ENCODE measurements at regions not wholly inside any gene's neighbourhood (a gene's known extent, or its start where the extent isn't known, plus 50 kb on each side); places are given as distances from the start of the nearest gene placed in this dataset.

DNA sequence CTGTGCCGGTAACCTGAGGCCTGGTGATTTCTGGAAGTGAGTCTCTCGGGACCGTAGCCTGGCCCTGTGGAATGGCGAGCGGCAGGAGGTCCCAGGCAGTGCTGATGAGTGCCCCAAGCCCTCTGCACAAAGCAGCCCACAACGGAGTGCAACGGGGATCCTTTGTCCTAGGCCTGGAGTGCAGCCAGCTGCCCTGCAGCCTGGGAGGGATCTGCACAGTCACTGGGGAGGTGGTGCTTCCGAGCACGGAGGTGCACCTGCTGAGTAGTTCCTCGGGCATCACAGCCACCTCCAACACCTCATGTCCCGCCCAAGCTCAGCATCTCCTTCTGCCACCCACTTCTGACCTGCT, 162.8 kb upstream of the ZMIZ1 start:
- Histone ChIP-seq H3K4me2 (ENCODE audit: insufficient read depth, low read length, poor library complexity, severe bottlenecking) (no peak overlapping the region), H3K4me1 (ENCODE audit: control insufficient read depth in 2 of 2, insufficient read depth in 1 of 2, low read depth in 1 of 2, low read length in 2 of 2) (peaks cover 22 to 26% of the 10 kb centered on the region in 2 donors), H3K36me3 (replicated peaks in 1 of 2; ENCODE audit: control insufficient read depth in 2 of 2, insufficient read depth in 2 of 2, low read length in 2 of 2) (no peaks in the 10 kb centered on the region), H3K4me3 (ENCODE audit: low read length in 2 of 2) (no peak overlapping the region), H3K27me3 (ENCODE audit: control insufficient read depth in 3 of 3, insufficient read depth in 3 of 3, low read depth in 1 of 3, low read length in 3 of 3) (peaks cover 0 to 19% (median 0%) of the 10 kb centered on the region in 3 experiments), H3K23ac (ENCODE audit: low read depth, low read length, poor library complexity) (no peak overlapping the region), H3K14ac (ENCODE audit: low read length) (no peak overlapping the region), H2BK15ac (ENCODE audit: low read length) (no peak overlapping the region), H3K27ac (replicated peaks; ENCODE audit: low read length) (no peak overlapping the region), H2AK5ac (ENCODE audit: low read depth, low read length) (peak overlapping the region; percentile 31), H4K8ac (ENCODE audit: low read depth, low read length) (no peak overlapping the region), H2AFZ (ENCODE audit: low read length) (peak overlapping the region; percentile 26), H2BK5ac (ENCODE audit: low read length) (no peak overlapping the region), H3K9ac (ENCODE audit: low read depth, low read length, poor library complexity) (no peak overlapping the region), H3K4ac (ENCODE audit: low read length) (no peak overlapping the region), H2BK12ac (ENCODE audit: low read length) (no peak overlapping the region), H3K9me3 (replicated peaks in 1 of 2; ENCODE audit: control insufficient read depth in 2 of 2, insufficient read depth in 1 of 2, low read depth in 1 of 2, low read length in 2 of 2) (no peaks in the 10 kb centered on the region), H2BK120ac (ENCODE audit: low read depth, low read length) (no peak overlapping the region), H3K79me1 (ENCODE audit: low read depth, low read length) (no peaks in the 10 kb centered on the region), H3K18ac (ENCODE audit: low read length) (peak overlapping the region; percentile 22), H4K91ac (ENCODE audit: low read depth, low read length, poor library complexity) (no peak overlapping the region)
- WGBS, 2 donors (ENCODE audit: extremely low coverage in 2 of 2, insufficient read length in 2 of 2, insufficient replicate concordance in 1 of 2) = no CpG with 5 or more reads among the region's 11 CpGs
- DNase-seq (ENCODE audit: low spot score) = no peak

- no peaks in the 10 kb centered on the region for H3K9me3 ChIP-seq (replicated peaks in 1 of 2; ENCODE audit: control insufficient read depth in 2 of 2, insufficient read depth in 1 of 2, low read depth in 1 of 2, low read length in 2 of 2)
Measured at GRCh38 chr10:78906734-78907390, 161.9 kb upstream of the ZMIZ1 start.

GRCh38 chr10:78907551-78908211, 161.1 kb upstream of the ZMIZ1 start:
- Histone ChIP-seq H2AFZ (ENCODE audit: low read length) (peak overlapping the region; percentile 70), H3K4me3 (ENCODE audit: low read length in 2 of 2) (no peak overlapping the region), H4K91ac (ENCODE audit: low read depth, low read length, poor library complexity) (no peak overlapping the region), H3K4me2 (ENCODE audit: insufficient read depth, low read length, poor library complexity, severe bottlenecking) (no peak overlapping the region), H3K18ac (ENCODE audit: low read length) (peak overlapping the region; percentile 78), H3K9me3 (replicated peaks in 1 of 2; ENCODE audit: control insufficient read depth in 2 of 2, insufficient read depth in 1 of 2, low read depth in 1 of 2, low read length in 2 of 2) (no peaks in the 10 kb centered on the region), H3K27ac (replicated peaks; ENCODE audit: low read length) (no peak overlapping the region), H2BK15ac (ENCODE audit: low read length) (no peak overlapping the region), H3K4me1 (ENCODE audit: control insufficient read depth in 2 of 2, insufficient read depth in 1 of 2, low read depth in 1 of 2, low read length in 2 of 2) (peaks cover 22 to 26% of the 10 kb centered on the region in 2 donors), H3K14ac (ENCODE audit: low read length) (no peak overlapping the region), H2AK5ac (ENCODE audit: low read depth, low read length) (no peak overlapping the region), H3K23ac (ENCODE audit: low read depth, low read length, poor library complexity) (no peak overlapping the region), H2BK12ac (ENCODE audit: low read length) (no peak overlapping the region), H2BK120ac (ENCODE audit: low read depth, low read length) (no peak overlapping the region), H3K27me3 (ENCODE audit: control insufficient read depth in 3 of 3, insufficient read depth in 3 of 3, low read depth in 1 of 3, low read length in 3 of 3) (peaks cover 0 to 23% (median 0%) of the 10 kb centered on the region in 3 experiments), H2BK5ac (ENCODE audit: low read length) (no peak overlapping the region), H3K79me1 (ENCODE audit: low read depth, low read length) (no peaks in the 10 kb centered on the region), H4K8ac (ENCODE audit: low read depth, low read length) (no peak overlapping the region), H3K36me3 (replicated peaks in 1 of 2; ENCODE audit: control insufficient read depth in 2 of 2, insufficient read depth in 2 of 2, low read length in 2 of 2) (no peaks in the 10 kb centered on the region), H3K9ac (ENCODE audit: low read depth, low read length, poor library complexity) (no peak overlapping the region), H3K4ac (ENCODE audit: low read length) (no peak overlapping the region)
- no CpG with 5 or more reads among the region's 11 CpGs for WGBS, 2 donors (ENCODE audit: extremely low coverage in 2 of 2, insufficient read length in 2 of 2, insufficient replicate concordance in 1 of 2)
- DNase-seq (ENCODE audit: low spot score) = no peak

More at GRCh38 chr10:78906734-78907390, 161.9 kb upstream of the ZMIZ1 start:
- whole genome bisulfite sequencing, 2 donors (ENCODE audit: extremely low coverage in 2 of 2, insufficient read length in 2 of 2, insufficient replicate concordance in 1 of 2) = no CpG with 5 or more reads among the region's 3 CpGs
- H3K14ac ChIP-seq (ENCODE audit: low read length) = no peak overlapping the region
- no peak overlapping the region for H3K27ac ChIP-seq (replicated peaks; ENCODE audit: low read length)
- H3K4ac ChIP-seq (ENCODE audit: low read length) = no peak overlapping the region
- peak overlapping the region; percentile 54 for H3K18ac ChIP-seq (ENCODE audit: low read length)
- H3K23ac ChIP-seq (ENCODE audit: low read depth, low read length, poor library complexity) = no peak overlapping the region
- peak overlapping the region; percentile 46 for H2AK5ac ChIP-seq (ENCODE audit: low read depth, low read length)
- H3K79me1 ChIP-seq (ENCODE audit: low read depth, low read length) = no peaks in the 10 kb centered on the region
- no peak overlapping the region for H4K91ac ChIP-seq (ENCODE audit: low read depth, low read length, poor library complexity)
- H3K4me1 ChIP-seq (ENCODE audit: control insufficient read depth in 2 of 2, insufficient read depth in 1 of 2, low read depth in 1 of 2, low read length in 2 of 2) = peaks cover 22 to 26% of the 10 kb centered on the region in 2 donors
- no peak overlapping the region for H3K4me2 ChIP-seq (ENCODE audit: insufficient read depth, low read length, poor library complexity, severe bottlenecking)
- no peak overlapping the region for H4K8ac ChIP-seq (ENCODE audit: low read depth, low read length)
- peaks cover 0 to 20% (median 0%) of the 10 kb centered on the region in 3 experiments for H3K27me3 ChIP-seq (ENCODE audit: control insufficient read depth in 3 of 3, insufficient read depth in 3 of 3, low read depth in 1 of 3, low read length in 3 of 3)
- peak overlapping the region; percentile 5 for H2BK12ac ChIP-seq (ENCODE audit: low read length)
- H2BK120ac ChIP-seq (ENCODE audit: low read depth, low read length) = no peak overlapping the region
- no peak overlapping the region for H3K9ac ChIP-seq (ENCODE audit: low read depth, low read length, poor library complexity)
- no peak overlapping the region for H3K4me3 ChIP-seq (ENCODE audit: low read length in 2 of 2)
- H3K36me3 ChIP-seq (replicated peaks in 1 of 2; ENCODE audit: control insufficient read depth in 2 of 2, insufficient read depth in 2 of 2, low read length in 2 of 2) = no peaks in the 10 kb centered on the region
- no peak for DNase-seq (ENCODE audit: low spot score)
- H2AFZ ChIP-seq (ENCODE audit: low read length) = no peak overlapping the region
- no peak overlapping the region for H2BK5ac ChIP-seq (ENCODE audit: low read length)
- peak overlapping the region; percentile 1 for H2BK15ac ChIP-seq (ENCODE audit: low read length)

- Histone ChIP-seq H3K4me1 (ENCODE audit: control insufficient read depth in 2 of 2, insufficient read depth in 1 of 2, low read depth in 1 of 2, low read length in 2 of 2) (peaks cover 27 to 36% of the 10 kb centered on the region in 2 donors), H3K18ac (ENCODE audit: low read length) (peak overlapping the region; percentile 11), H3K27ac (replicated peaks; ENCODE audit: low read length) (no peak overlapping the region), H4K91ac (ENCODE audit: low read depth, low read length, poor library complexity) (no peak overlapping the region), H3K79me1 (ENCODE audit: low read depth, low read length) (no peaks in the 10 kb centered on the region), H2AK5ac (ENCODE audit: low read depth, low read length) (no peak overlapping the region), H3K9me3 (replicated peaks in 1 of 2; ENCODE audit: control insufficient read depth in 2 of 2, insufficient read depth in 1 of 2, low read depth in 1 of 2, low read length in 2 of 2) (no peaks in the 10 kb centered on the region), H2BK120ac (ENCODE audit: low read depth, low read length) (no peak overlapping the region), H2BK5ac (ENCODE audit: low read length) (no peak overlapping the region), H3K27me3 (ENCODE audit: control insufficient read depth in 3 of 3, insufficient read depth in 3 of 3, low read depth in 1 of 3, low read length in 3 of 3) (peaks cover 0 to 15% (median 0%) of the 10 kb centered on the region in 3 experiments), H3K36me3 (replicated peaks in 1 of 2; ENCODE audit: control insufficient read depth in 2 of 2, insufficient read depth in 2 of 2, low read length in 2 of 2) (no peaks in the 10 kb centered on the region), H2BK15ac (ENCODE audit: low read length) (no peak overlapping the region), H2AFZ (ENCODE audit: low read length) (peak overlapping the region; percentile 62), H3K4me3 (ENCODE audit: low read length in 2 of 2) (no peak overlapping the region), H4K8ac (ENCODE audit: low read depth, low read length) (no peak overlapping the region), H3K4me2 (ENCODE audit: insufficient read depth, low read length, poor library complexity, severe bottlenecking) (no peak overlapping the region), H3K23ac (ENCODE audit: low read depth, low read length, poor library complexity) (no peak overlapping the region), H2BK12ac (ENCODE audit: low read length) (no peak overlapping the region), H3K14ac (ENCODE audit: low read length) (no peak overlapping the region), H3K9ac (ENCODE audit: low read depth, low read length, poor library complexity) (no peak overlapping the region), H3K4ac (ENCODE audit: low read length) (no peak overlapping the region)
- DNase-seq (ENCODE audit: low spot score) = no peak
- WGBS, 2 donors (ENCODE audit: extremely low coverage in 2 of 2, insufficient read length in 2 of 2, insufficient replicate concordance in 1 of 2) = no CpG with 5 or more reads among the region's 6 CpGs
Measured at GRCh38 chr10:78909221-78909620, 159.5 kb upstream of the ZMIZ1 start.

All from neuronal stem cell (in vitro differentiated cells).